ENCODE measurements at regions not wholly inside any gene's neighbourhood (a gene's known extent, or its start where the extent isn't known, plus 50 kb on each side); places are given as distances from the start of the nearest gene placed in this dataset.

- Mint-ChIP-seq H3K27me3 (ENCODE audit: insufficient read depth) (peaks cover 5% of the 10 kb centered on the region), H3K4me3 (no peak overlapping the region), H3K27ac (no peak overlapping the region), H3K36me3 (ENCODE audit: low read depth) (no peaks in the 10 kb centered on the region), H3K9me3 (no peaks in the 10 kb centered on the region), H3K4me1 (ENCODE audit: low read depth) (no peaks in the 10 kb centered on the region)
- intact Hi-C loops (cut with micrococcal nuclease), result no loop called here
- DNase-seq (ENCODE audit: low spot score), result no peak
These were observed 118.5 kb upstream of the SYNDIG1 start for GRCh38 chr20:24350923-24351368.

- no peak for DNase-seq (ENCODE audit: low spot score)
- H3K4me1 Mint-ChIP-seq (ENCODE audit: low read depth), result peaks cover 6% of the 10 kb centered on the region
- no peaks in the 10 kb centered on the region for H3K36me3 Mint-ChIP-seq (ENCODE audit: low read depth)
- no peaks in the 10 kb centered on the region for H3K9me3 Mint-ChIP-seq
- intact Hi-C loops (cut with micrococcal nuclease), result no loop called here
- H3K27ac Mint-ChIP-seq, result no peak overlapping the region
- H3K4me3 Mint-ChIP-seq, result no peak overlapping the region
- no peaks in the 10 kb centered on the region for H3K27me3 Mint-ChIP-seq (ENCODE audit: insufficient read depth)
These were observed 127.6 kb upstream of the SYNDIG1 start for GRCh38 chr20:24341781-24342180.

GRCh38 chr20:24340933-24341332, 128.5 kb upstream of the SYNDIG1 start:
- H3K27ac Mint-ChIP-seq, result no peak overlapping the region

GRCh38 chr20:24339210-24339641, 130.2 kb upstream of the SYNDIG1 start:
- no peaks in the 10 kb centered on the region for H3K27me3 Mint-ChIP-seq (ENCODE audit: insufficient read depth)
- no peak for DNase-seq (ENCODE audit: low spot score)
- H3K9me3 Mint-ChIP-seq, result no peaks in the 10 kb centered on the region
- intact Hi-C loops (cut with micrococcal nuclease), result no loop called here
- H3K27ac Mint-ChIP-seq, result no peak overlapping the region
- H3K4me1 Mint-ChIP-seq (ENCODE audit: low read depth), result peaks cover 6% of the 10 kb centered on the region
- H3K36me3 Mint-ChIP-seq (ENCODE audit: low read depth), result no peaks in the 10 kb centered on the region
- no peak overlapping the region for H3K4me3 Mint-ChIP-seq

More at GRCh38 chr20:24340933-24341332, 128.5 kb upstream of the SYNDIG1 start:
- no peak for DNase-seq (ENCODE audit: low spot score)
- H3K9me3 Mint-ChIP-seq, result no peaks in the 10 kb centered on the region
- H3K27me3 Mint-ChIP-seq (ENCODE audit: insufficient read depth), result no peaks in the 10 kb centered on the region
- H3K4me3 Mint-ChIP-seq, result no peak overlapping the region
- H3K4me1 Mint-ChIP-seq (ENCODE audit: low read depth), result peaks cover 6% of the 10 kb centered on the region
- H3K36me3 Mint-ChIP-seq (ENCODE audit: low read depth), result no peaks in the 10 kb centered on the region
- intact Hi-C loops (cut with micrococcal nuclease), result no loop called here

- Mint-ChIP-seq H3K9me3 (no peaks in the 10 kb centered on the region), H3K27ac (no peak overlapping the region)
These were observed 131.9 kb upstream of the SYNDIG1 start for GRCh38 chr20:24337551-24337950.

GRCh38 chr20:24337069-24337468, 132.4 kb upstream of the SYNDIG1 start:
- no peak for DNase-seq (ENCODE audit: low spot score)
- intact Hi-C loops (cut with micrococcal nuclease), result no loop called here
- no peak overlapping the region for H3K4me3 Mint-ChIP-seq
- no peaks in the 10 kb centered on the region for H3K36me3 Mint-ChIP-seq (ENCODE audit: low read depth)
- H3K9me3 Mint-ChIP-seq, result no peaks in the 10 kb centered on the region
- H3K27ac Mint-ChIP-seq, result no peak overlapping the region
- peaks cover 2% of the 10 kb centered on the region for H3K27me3 Mint-ChIP-seq (ENCODE audit: insufficient read depth)
- H3K4me1 Mint-ChIP-seq (ENCODE audit: low read depth), result peaks cover 6% of the 10 kb centered on the region

More at GRCh38 chr20:24337551-24337950, 131.9 kb upstream of the SYNDIG1 start:
- Mint-ChIP-seq H3K4me3 (no peak overlapping the region), H3K4me1 (ENCODE audit: low read depth) (peaks cover 6% of the 10 kb centered on the region), H3K36me3 (ENCODE audit: low read depth) (no peaks in the 10 kb centered on the region), H3K27me3 (ENCODE audit: insufficient read depth) (no peaks in the 10 kb centered on the region)
- no peak for DNase-seq (ENCODE audit: low spot score)
- intact Hi-C loops (cut with micrococcal nuclease), result no loop called here

GRCh38 chr20:24334830-24335229, 134.6 kb upstream of the SYNDIG1 start:
- H3K27me3 Mint-ChIP-seq (ENCODE audit: insufficient read depth), result peaks cover 2% of the 10 kb centered on the region
- no peaks in the 10 kb centered on the region for H3K36me3 Mint-ChIP-seq (ENCODE audit: low read depth)
- intact Hi-C loops (cut with micrococcal nuclease), result no loop called here
- H3K27ac Mint-ChIP-seq, result no peak overlapping the region
- no peak for DNase-seq (ENCODE audit: low spot score)
- peaks cover 6% of the 10 kb centered on the region for H3K4me1 Mint-ChIP-seq (ENCODE audit: low read depth)
- no peak overlapping the region for H3K4me3 Mint-ChIP-seq
- no peaks in the 10 kb centered on the region for H3K9me3 Mint-ChIP-seq

- Mint-ChIP-seq H3K27ac (no peak overlapping the region), H3K9me3 (no peaks in the 10 kb centered on the region), H3K4me3 (no peak overlapping the region), H3K36me3 (ENCODE audit: low read depth) (no peaks in the 10 kb centered on the region), H3K4me1 (ENCODE audit: low read depth) (peaks cover 6% of the 10 kb centered on the region), H3K27me3 (ENCODE audit: insufficient read depth) (peaks cover 2% of the 10 kb centered on the region)
- no peak for DNase-seq (ENCODE audit: low spot score)
- intact Hi-C loops (cut with micrococcal nuclease), result no loop called here
These were observed 136.5 kb upstream of the SYNDIG1 start for GRCh38 chr20:24332956-24333355.

GRCh38 chr20:24331939-24332338, 137.5 kb upstream of the SYNDIG1 start:
- Mint-ChIP-seq H3K36me3 (ENCODE audit: low read depth) (no peaks in the 10 kb centered on the region), H3K4me3 (no peak overlapping the region), H3K4me1 (ENCODE audit: low read depth) (peaks cover 1% of the 10 kb centered on the region), H3K27ac (no peak overlapping the region), H3K27me3 (ENCODE audit: insufficient read depth) (peaks cover 2% of the 10 kb centered on the region), H3K9me3 (no peaks in the 10 kb centered on the region)
- intact Hi-C loops (cut with micrococcal nuclease), result no loop called here
- DNase-seq (ENCODE audit: low spot score), result no peak

- Mint-ChIP-seq H3K27me3 (ENCODE audit: insufficient read depth) (peaks cover 2% of the 10 kb centered on the region), H3K27ac (no peak overlapping the region), H3K4me3 (no peak overlapping the region), H3K9me3 (no peaks in the 10 kb centered on the region), H3K36me3 (ENCODE audit: low read depth) (no peaks in the 10 kb centered on the region), H3K4me1 (ENCODE audit: low read depth) (no peaks in the 10 kb centered on the region)
- no peak for DNase-seq (ENCODE audit: low spot score)
- intact Hi-C loops (cut with micrococcal nuclease), result no loop called here
These were observed 140.5 kb upstream of the SYNDIG1 start for GRCh38 chr20:24328901-24329300.

GRCh38 chr20:24321973-24322372, 147.5 kb upstream of the SYNDIG1 start:
- Mint-ChIP-seq H3K9me3 (no peaks in the 10 kb centered on the region), H3K36me3 (ENCODE audit: low read depth) (no peaks in the 10 kb centered on the region), H3K27me3 (ENCODE audit: insufficient read depth) (no peaks in the 10 kb centered on the region), H3K4me3 (no peak overlapping the region), H3K4me1 (ENCODE audit: low read depth) (peaks cover 28% of the 10 kb centered on the region), H3K27ac (no peak overlapping the region)
- DNase-seq (ENCODE audit: low spot score), result no peak
- intact Hi-C loops (cut with micrococcal nuclease), result no loop called here

GRCh38 chr20:24318569-24319352, 150.7 kb upstream of the SYNDIG1 start:
- intact Hi-C loops (cut with micrococcal nuclease), result no loop called here
- Mint-ChIP-seq H3K36me3 (ENCODE audit: low read depth) (no peaks in the 10 kb centered on the region), H3K4me1 (ENCODE audit: low read depth) (peaks cover 31% of the 10 kb centered on the region), H3K27ac (no peak overlapping the region), H3K9me3 (no peaks in the 10 kb centered on the region), H3K27me3 (ENCODE audit: insufficient read depth) (peaks cover 2% of the 10 kb centered on the region), H3K4me3 (no peak overlapping the region)
- DNase-seq (ENCODE audit: low spot score), result no peak

- no peak overlapping the region for H3K27ac Mint-ChIP-seq
- H3K4me1 Mint-ChIP-seq (ENCODE audit: low read depth), result peaks cover 30% of the 10 kb centered on the region
- no peak for DNase-seq (ENCODE audit: low spot score)
- intact Hi-C loops (cut with micrococcal nuclease), result no loop called here
- H3K4me3 Mint-ChIP-seq, result no peak overlapping the region
- no peaks in the 10 kb centered on the region for H3K36me3 Mint-ChIP-seq (ENCODE audit: low read depth)
- peaks cover 2% of the 10 kb centered on the region for H3K27me3 Mint-ChIP-seq (ENCODE audit: insufficient read depth)
- H3K9me3 Mint-ChIP-seq, result no peaks in the 10 kb centered on the region
These were observed 152.2 kb upstream of the SYNDIG1 start for GRCh38 chr20:24317224-24317623.

All from activated T-helper 1 cell treated with anti-CD3 and anti-CD28 coated beads, Interleukin-12 subunit alpha, Interleukin-12 subunit beta, Interleukin-2, Interleukin-4 antibody, amounts not matched to agents 30 ng/mL and 10 ng/mL and 1 ng/mL, durations not matched to agents 14 hours and 24 hours and 36 hours (primary cell).